Myocyte (in vitro differentiated cells): ENCODE measurements at regions not wholly inside any gene's neighbourhood (a gene's known extent, or its start where the extent isn't known, plus 50 kb on each side); places are given as distances from the start of the nearest gene placed in this dataset.
"Not testable (repeated sequence)": the region's sequence is repeated elsewhere in the genome, so short reads cannot be mapped to it uniquely, and the experiment has no call there.

Experiments used
- DNase-seq: peaks from one replicate; pipeline ENCODE4 v3.0.0-alpha.2; 2012; ENCODE audit warnings: low read depth

- DNase-seq = no peak
These were observed 90.8 kb upstream of the PELI2 start for GRCh38 chr14:56027421-56027820.

- DNase-seq = peak; percentile 20
These were observed 90.1 kb upstream of the PELI2 start for GRCh38 chr14:56027916-56028712.

GRCh38 chr14:56036353-56036752 is 81.9 kb upstream of the PELI2 start:
- no peak for DNase-seq

- no peak for DNase-seq
These were observed 78.1 kb upstream of the PELI2 start for GRCh38 chr14:56040121-56040520.

GRCh38 chr14:56044196-56044595 is 74.0 kb upstream of the PELI2 start:
- DNase-seq = no peak

GRCh38 chr14:56046546-56046945 is 71.7 kb upstream of the PELI2 start:
- no peak for DNase-seq

GRCh38 chr14:56046996-56047395 is 71.2 kb upstream of the PELI2 start:
- DNase-seq = no peak

GRCh38 chr14:56049536-56049935 is 68.7 kb upstream of the PELI2 start:
- no peak for DNase-seq

GRCh38 chr14:56055511-56055910 is 62.7 kb upstream of the PELI2 start:
- no peak for DNase-seq

GRCh38 chr14:56056031-56056430 is 62.2 kb upstream of the PELI2 start:
- no peak for DNase-seq

- DNase-seq = no peak
These were observed 61.0 kb upstream of the PELI2 start for GRCh38 chr14:56057071-56057741.

- DNase-seq = no peak
These were observed 60.4 kb upstream of the PELI2 start for GRCh38 chr14:56057767-56058166.

- DNase-seq = no peak
These were observed 59.2 kb upstream of the PELI2 start for GRCh38 chr14:56059054-56059453.

GRCh38 chr14:56061051-56061450 is 57.2 kb upstream of the PELI2 start:
- no peak for DNase-seq

- no peak for DNase-seq
These were observed 55.1 kb upstream of the PELI2 start for GRCh38 chr14:56063131-56063530.

- no peak for DNase-seq
These were observed 53.7 kb upstream of the PELI2 start for GRCh38 chr14:56064513-56064912.

GRCh38 chr14:56065199-56065598 is 53.0 kb upstream of the PELI2 start:
- not testable (repeated sequence) for DNase-seq

GRCh38 chr14:56065621-56066290 is 52.5 kb upstream of the PELI2 start:
- DNase-seq = no peak
